ENCODE measurements at regions not wholly inside any gene's neighbourhood (a gene's known extent, or its start where the extent isn't known, plus 50 kb on each side); places are given as distances from the start of the nearest gene placed in this dataset.

- H3K27me3 Mint-ChIP-seq (ENCODE audit: low read depth) = peaks cover 8% of the 10 kb centered on the region
- H3K9me3 Mint-ChIP-seq (ENCODE audit: low read depth) = no peaks in the 10 kb centered on the region
- no peaks in the 10 kb centered on the region for H3K36me3 Mint-ChIP-seq (ENCODE audit: low read depth)
- H3K27ac Mint-ChIP-seq (ENCODE audit: unreplicated experiment) = no peak overlapping the region
- H3K4me3 Mint-ChIP-seq (ENCODE audit: unreplicated experiment) = no peak overlapping the region
- DNase-seq (ENCODE audit: low spot score) = no peak
- TF ChIP-seq, protein P1, sequence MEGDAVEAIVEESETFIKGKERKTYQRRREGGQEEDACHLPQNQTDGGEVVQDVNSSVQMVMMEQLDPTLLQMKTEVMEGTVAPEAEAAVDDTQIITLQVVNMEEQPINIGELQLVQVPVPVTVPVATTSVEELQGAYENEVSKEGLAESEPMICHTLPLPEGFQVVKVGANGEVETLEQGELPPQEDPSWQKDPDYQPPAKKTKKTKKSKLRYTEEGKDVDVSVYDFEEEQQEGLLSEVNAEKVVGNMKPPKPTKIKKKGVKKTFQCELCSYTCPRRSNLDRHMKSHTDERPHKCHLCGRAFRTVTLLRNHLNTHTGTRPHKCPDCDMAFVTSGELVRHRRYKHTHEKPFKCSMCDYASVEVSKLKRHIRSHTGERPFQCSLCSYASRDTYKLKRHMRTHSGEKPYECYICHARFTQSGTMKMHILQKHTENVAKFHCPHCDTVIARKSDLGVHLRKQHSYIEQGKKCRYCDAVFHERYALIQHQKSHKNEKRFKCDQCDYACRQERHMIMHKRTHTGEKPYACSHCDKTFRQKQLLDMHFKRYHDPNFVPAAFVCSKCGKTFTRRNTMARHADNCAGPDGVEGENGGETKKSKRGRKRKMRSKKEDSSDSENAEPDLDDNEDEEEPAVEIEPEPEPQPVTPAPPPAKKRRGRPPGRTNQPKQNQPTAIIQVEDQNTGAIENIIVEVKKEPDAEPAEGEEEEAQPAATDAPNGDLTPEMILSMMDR (IDR thresholded peaks at IDR 0.05) = no peak
- H3K4me1 Mint-ChIP-seq (ENCODE audit: low read depth) = no peaks in the 10 kb centered on the region
Measured at GRCh38 chr18:46366201-46366600, 262.0 kb downstream of the HAUS1 start.

GRCh38 chr18:46366751-46367376, 262.7 kb downstream of the HAUS1 start:
- H3K4me1 Mint-ChIP-seq (ENCODE audit: low read depth) = no peaks in the 10 kb centered on the region
- H3K9me3 Mint-ChIP-seq (ENCODE audit: low read depth) = no peaks in the 10 kb centered on the region
- H3K4me3 Mint-ChIP-seq (ENCODE audit: unreplicated experiment) = no peak overlapping the region
- TF ChIP-seq, protein P1 (IDR thresholded peaks at IDR 0.05) = no peak
- peaks cover 9% of the 10 kb centered on the region for H3K27me3 Mint-ChIP-seq (ENCODE audit: low read depth)
- H3K36me3 Mint-ChIP-seq (ENCODE audit: low read depth) = no peaks in the 10 kb centered on the region
- no peak overlapping the region for H3K27ac Mint-ChIP-seq (ENCODE audit: unreplicated experiment)
- no peak for DNase-seq (ENCODE audit: low spot score)

DNA sequence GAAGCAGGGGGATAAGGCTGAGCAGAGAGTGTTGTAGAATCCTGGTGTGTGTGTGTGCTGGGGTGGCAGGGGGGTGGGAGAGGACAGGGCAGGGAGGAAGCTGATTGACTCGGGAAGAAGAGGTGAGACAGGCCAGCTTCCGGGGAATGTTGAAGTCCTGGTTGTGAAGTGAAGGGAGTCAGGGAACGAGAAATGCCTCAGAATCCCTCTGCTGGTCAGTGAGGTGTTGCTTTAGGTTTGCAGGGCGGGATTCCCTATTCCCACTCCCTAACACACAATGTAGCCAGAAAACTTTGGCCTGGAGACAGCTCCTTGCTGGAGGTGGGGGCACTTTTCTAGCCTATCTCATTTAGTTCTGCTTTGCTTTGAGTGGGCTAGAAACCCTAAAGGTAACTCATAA, 265.1 kb downstream of the HAUS1 start:
- no peaks in the 10 kb centered on the region for H3K4me1 Mint-ChIP-seq (ENCODE audit: low read depth)
- DNase-seq (ENCODE audit: low spot score) = no peak
- TF ChIP-seq, protein P1 (IDR thresholded peaks at IDR 0.05) = no peak
- no peaks in the 10 kb centered on the region for H3K36me3 Mint-ChIP-seq (ENCODE audit: low read depth)
- H3K27me3 Mint-ChIP-seq (ENCODE audit: low read depth) = peaks cover 16% of the 10 kb centered on the region
- H3K4me3 Mint-ChIP-seq (ENCODE audit: unreplicated experiment) = no peak overlapping the region
- H3K9me3 Mint-ChIP-seq (ENCODE audit: low read depth) = no peaks in the 10 kb centered on the region
- H3K27ac Mint-ChIP-seq (ENCODE audit: unreplicated experiment) = no peak overlapping the region

GRCh38 chr18:46370898-46371297, 266.7 kb downstream of the HAUS1 start:
- Mint-ChIP-seq H3K27ac (ENCODE audit: unreplicated experiment) (no peak overlapping the region), H3K4me3 (ENCODE audit: unreplicated experiment) (no peak overlapping the region), H3K36me3 (ENCODE audit: low read depth) (no peaks in the 10 kb centered on the region), H3K4me1 (ENCODE audit: low read depth) (no peaks in the 10 kb centered on the region), H3K27me3 (ENCODE audit: low read depth) (peaks cover 17% of the 10 kb centered on the region), H3K9me3 (ENCODE audit: low read depth) (no peaks in the 10 kb centered on the region)
- TF ChIP-seq, protein P1 (IDR thresholded peaks at IDR 0.05) = no peak
- no peak for DNase-seq (ENCODE audit: low spot score)

GRCh38 chr18:46372670-46373069, 268.5 kb downstream of the HAUS1 start:
- no peak for DNase-seq (ENCODE audit: low spot score)
- no peak overlapping the region for H3K4me3 Mint-ChIP-seq (ENCODE audit: unreplicated experiment)
- H3K9me3 Mint-ChIP-seq (ENCODE audit: low read depth) = no peaks in the 10 kb centered on the region
- H3K4me1 Mint-ChIP-seq (ENCODE audit: low read depth) = no peaks in the 10 kb centered on the region
- no peak overlapping the region for H3K27ac Mint-ChIP-seq (ENCODE audit: unreplicated experiment)
- peaks cover 22% of the 10 kb centered on the region for H3K27me3 Mint-ChIP-seq (ENCODE audit: low read depth)
- TF ChIP-seq, protein P1 (IDR thresholded peaks at IDR 0.05) = no peak
- no peaks in the 10 kb centered on the region for H3K36me3 Mint-ChIP-seq (ENCODE audit: low read depth)

Measured in chondrocyte (in vitro differentiated cells).